ENCODE measurements at regions not wholly inside any gene's neighbourhood (a gene's known extent, or its start where the extent isn't known, plus 50 kb on each side); places are given as distances from the start of the nearest gene placed in this dataset.

- TF ChIP-seq POLR2AphosphoS5 (IDR thresholded peaks at IDR 0.05) (no peak), POLR2A (IDR thresholded peaks at IDR 0.05) (no peak), CTCF (IDR thresholded peaks at IDR 0.05 in 8 of 11, conservative IDR thresholded peaks at IDR 0.05 in 3 of 11) (no peak)
Measured at GRCh38 chr4:126750723-126751122, 882.0 kb upstream of the INTU start.

All from spleen (tissue), 7 donors.